ENCODE measurements at regions not wholly inside any gene's neighbourhood (a gene's known extent, or its start where the extent isn't known, plus 50 kb on each side); places are given as distances from the start of the nearest gene placed in this dataset.
"Not testable (repeated sequence)": the region's sequence is repeated elsewhere in the genome, so short reads cannot be mapped to it uniquely, and the experiment has no call there.

- no peak for DNase-seq (ENCODE audit: low spot score)
Measured at GRCh38 chr4:174069848-174070330, 213.6 kb downstream of the FBXO8 start.

- DNase-seq (ENCODE audit: low spot score) = no peak
Measured at GRCh38 chr4:174066611-174067205, 216.8 kb downstream of the FBXO8 start.

- no peak for DNase-seq (ENCODE audit: low spot score)
Measured at GRCh38 chr4:174062831-174063230, 220.6 kb downstream of the FBXO8 start.

GRCh38 chr4:174061026-174061425 is 222.4 kb downstream of the FBXO8 start:
- no peak for DNase-seq (ENCODE audit: low spot score)

- no peak for DNase-seq (ENCODE audit: low spot score)
Measured at GRCh38 chr4:174058846-174059245, 224.6 kb downstream of the FBXO8 start.

GRCh38 chr4:174056959-174057358 is 226.5 kb downstream of the FBXO8 start:
- DNase-seq (ENCODE audit: low spot score) = no peak

- DNase-seq (ENCODE audit: low spot score) = no peak
Measured at GRCh38 chr4:174055344-174055743, 228.1 kb downstream of the FBXO8 start.

GRCh38 chr4:174053895-174054294 is 229.6 kb downstream of the FBXO8 start:
- peak; percentile 19 for DNase-seq (ENCODE audit: low spot score)

- DNase-seq (ENCODE audit: low spot score) = no peak
Measured at GRCh38 chr4:174047363-174047762, 236.1 kb downstream of the FBXO8 start.

GRCh38 chr4:174045829-174046228 is 237.6 kb downstream of the FBXO8 start:
- not testable (repeated sequence) for DNase-seq (ENCODE audit: low spot score)

- DNase-seq (ENCODE audit: low spot score) = no peak
Measured at GRCh38 chr4:174045381-174045780, 238.1 kb downstream of the FBXO8 start.

- no peak for DNase-seq (ENCODE audit: low spot score)
Measured at GRCh38 chr4:174041555-174042105, 241.8 kb downstream of the FBXO8 start.

GRCh38 chr4:174040287-174040686 is 243.2 kb downstream of the FBXO8 start:
- no peak for DNase-seq (ENCODE audit: low spot score)

GRCh38 chr4:174038481-174038880 is 245.0 kb downstream of the FBXO8 start:
- DNase-seq (ENCODE audit: low spot score) = no peak

- DNase-seq (ENCODE audit: low spot score) = no peak
Measured at GRCh38 chr4:174037631-174038030, 245.8 kb downstream of the FBXO8 start.

- no peak for DNase-seq (ENCODE audit: low spot score)
Measured at GRCh38 chr4:174037049-174037448, 246.4 kb downstream of the FBXO8 start.

- no peak for DNase-seq (ENCODE audit: low spot score)
Measured at GRCh38 chr4:174036576-174036975, 246.9 kb downstream of the FBXO8 start.

- DNase-seq (ENCODE audit: low spot score) = no peak
Measured at GRCh38 chr4:174036111-174036510, 247.4 kb downstream of the FBXO8 start.

- peak; percentile 56 for DNase-seq (ENCODE audit: low spot score)
Measured at GRCh38 chr4:174023641-174024040, 259.8 kb downstream of the FBXO8 start.

GRCh38 chr4:174018236-174018635 is 265.2 kb downstream of the FBXO8 start:
- no peak for DNase-seq (ENCODE audit: low spot score)

GRCh38 chr4:174016251-174016650 is 267.2 kb downstream of the FBXO8 start:
- DNase-seq (ENCODE audit: low spot score) = no peak

GRCh38 chr4:174012886-174013259 is 270.6 kb downstream of the FBXO8 start:
- DNase-seq (ENCODE audit: low spot score) = no peak

- DNase-seq (ENCODE audit: low spot score) = peak; percentile 50
Measured at GRCh38 chr4:174012135-174012885, 271.2 kb downstream of the FBXO8 start.
